Liver (tissue), 8 donors: ENCODE measurements at regions not wholly inside any gene's neighbourhood (a gene's known extent, or its start where the extent isn't known, plus 50 kb on each side); places are given as distances from the start of the nearest gene placed in this dataset.

ENCODE experiments used
- DNase-seq: peaks from one replicate; pipeline ENCODE4 v3.0.0-alpha.2; 2017; ENCODE audit warnings: low spot score
- H3K27ac ChIP-seq, 2 donors: one replicate each; pipeline ENCODE4 v1.7.0; 2013; ENCODE audit warnings: inconsistent platforms in 2 of 2, low read length in 2 of 2, control low read depth in 1 of 2, low read depth in 1 of 2, mild to moderate bottlenecking in 1 of 2
- H3K27me3 ChIP-seq, 4 donors: one replicate each; pipeline versions ENCODE4 v1.6.1 to v1.7.0; 2013; ENCODE audit warnings: low read length in 3 of 4, inconsistent platforms in 1 of 4, mild to moderate bottlenecking in 1 of 4, moderate library complexity in 1 of 4; ENCODE audit not compliant: control insufficient read depth in 4 of 4, insufficient read depth in 4 of 4
- H3K36me3 ChIP-seq, 4 donors: one replicate each; pipeline versions ENCODE4 v1.6.1 to v1.7.0; 2013; ENCODE audit warnings: low read length in 3 of 4, mild to moderate bottlenecking in 3 of 4, low read depth in 1 of 4, moderate library complexity in 1 of 4; ENCODE audit not compliant: control insufficient read depth in 4 of 4, insufficient read depth in 3 of 4
- H3K4me1 ChIP-seq, 4 donors: one replicate each; pipeline versions ENCODE4 v1.6.1 to v1.7.0; 2013; ENCODE audit warnings: low read length in 3 of 4, mild to moderate bottlenecking in 3 of 4, moderate library complexity in 1 of 4; ENCODE audit not compliant: control insufficient read depth in 4 of 4, insufficient read depth in 4 of 4
- H3K4me3 ChIP-seq, 3 donors: one replicate each; pipeline versions ENCODE4 v1.6.1 to v1.7.0; 2013; ENCODE audit warnings: low read length in 3 of 3, control low read depth in 1 of 3, low read depth in 1 of 3, mild to moderate bottlenecking in 1 of 3
- H3K9ac ChIP-seq, 2 donors: one replicate each; pipeline ENCODE4 v1.7.0; 2013; ENCODE audit warnings: low read length in 2 of 2, mild to moderate bottlenecking in 2 of 2, moderate library complexity in 2 of 2, control low read depth in 1 of 2, low read depth in 1 of 2
- H3K9me3 ChIP-seq, 4 donors: one replicate each; pipeline versions ENCODE4 v1.6.1 to v1.7.0; 2013; ENCODE audit warnings: low read length in 3 of 4; ENCODE audit not compliant: control insufficient read depth in 4 of 4
- EGR1 ChIP-seq, 2 donors: IDR thresholded peaks; 2 replicates each; pipeline ENCODE4 v1.6.1; 2016 to 2018; ENCODE audit warnings: antibody characterized with exemption in 2 of 2, low read depth in 2 of 2
- FOXA1 ChIP-seq: IDR thresholded peaks from 2 replicates; pipeline ENCODE4 v1.6.1; 2016; ENCODE audit warnings: antibody characterized with exemption
- GABPA ChIP-seq, 2 donors: IDR thresholded peaks in 1 of 2; conservative IDR thresholded peaks in 1 of 2; 2 replicates each; pipeline ENCODE4 v1.6.1; 2016; ENCODE audit warnings: antibody characterized with exemption in 2 of 2, mild to moderate bottlenecking in 1 of 2, moderate library complexity in 1 of 2
- HNF4A ChIP-seq, 2 donors: conservative IDR thresholded peaks; 2 replicates each; pipeline ENCODE4 v1.6.1; 2016; ENCODE audit warnings: antibody characterized with exemption in 2 of 2, mild to moderate bottlenecking in 2 of 2
- HNF4G ChIP-seq: IDR thresholded peaks from 2 replicates; pipeline ENCODE4 v1.6.1; 2016; ENCODE audit warnings: antibody characterized with exemption
- JUND ChIP-seq, 2 donors: IDR thresholded peaks; 2 replicates each; pipeline ENCODE4 v1.6.1; 2016; ENCODE audit warnings: antibody characterized with exemption in 2 of 2
- NR2F2 ChIP-seq: IDR thresholded peaks from 2 replicates; pipeline ENCODE4 v1.6.1; 2016; ENCODE audit warnings: antibody characterized with exemption
- RAD21 ChIP-seq, 2 donors: IDR thresholded peaks; 2 replicates each; pipeline ENCODE4 v1.6.1; 2016; ENCODE audit warnings: antibody characterized with exemption in 2 of 2, mild to moderate bottlenecking in 2 of 2
- RXRA ChIP-seq, 2 donors: IDR thresholded peaks; 2 replicates each; pipeline ENCODE4 v1.6.1; 2017 to 2018; ENCODE audit warnings: antibody characterized with exemption in 2 of 2, mild to moderate bottlenecking in 1 of 2
- TAF1 ChIP-seq: conservative IDR thresholded peaks from 2 replicates; pipeline ENCODE4 v1.6.1; 2016; ENCODE audit warnings: antibody characterized with exemption, mild to moderate bottlenecking
- YY1 ChIP-seq: IDR thresholded peaks from 2 replicates; pipeline ENCODE4 v1.6.1; 2016; ENCODE audit warnings: antibody characterized with exemption, mild to moderate bottlenecking
- WGBS: extraction: QIAGEN DNeasy Blood & Tissue Kit; methylation state at CpG from one replicate; pipeline ENCODE4 v1.1.7; 2013; 5-methylcytosine and 5-hydroxymethylcytosine counted together
- TF ChIP-seq, protein P1 (sequence below): IDR thresholded peaks from 2 replicates; pipeline ENCODE4 v1.6.1; 2016; ENCODE audit warnings: antibody characterized with exemption
- TF ChIP-seq, protein P2 (sequence below): IDR thresholded peaks from 2 replicates; pipeline ENCODE4 v1.6.1; 2016; ENCODE audit warnings: antibody characterized with exemption
- TF ChIP-seq, protein P3 (sequence below): IDR thresholded peaks from 2 replicates; pipeline ENCODE4 v1.6.1; 2016; ENCODE audit warnings: antibody characterized with exemption
- TF ChIP-seq, protein P4 (sequence below): IDR thresholded peaks from 2 replicates; pipeline ENCODE4 v1.6.1; 2016; ENCODE audit warnings: antibody characterized with exemption, mild to moderate bottlenecking
- TF ChIP-seq, protein P5 (sequence below): fragments of 150-350 bp; IDR thresholded peaks from 2 replicates; pipeline ENCODE4 v1.5.1; 2017; ENCODE audit warnings: improper control_type of control experiment, low read depth, low read length; ENCODE audit not compliant: missing input control
- donor health status: healthy.
- donor health status: healthy.
- donor health status: healthy.
- donor health status: healthy.
- donor health status: healthy.

DNA sequence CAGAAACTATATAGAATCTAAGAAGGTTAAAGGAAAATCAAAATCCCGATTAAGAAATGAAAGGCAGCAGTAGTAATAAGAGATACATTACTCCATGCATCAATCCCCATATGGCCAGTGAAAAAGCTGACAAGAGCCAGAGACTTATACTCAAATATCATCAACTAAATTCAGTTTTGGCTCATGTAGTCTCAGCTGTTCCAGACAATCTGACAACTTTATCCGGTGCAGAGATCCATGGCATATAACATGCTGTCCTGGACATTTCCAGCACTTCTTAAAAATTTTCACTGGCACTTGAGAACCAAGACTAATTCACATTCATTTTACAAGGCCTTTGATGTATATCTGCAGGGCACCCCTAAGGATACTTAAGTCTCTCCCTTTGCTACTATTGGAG, 255.7 kb upstream of the KLHL1 start:
- no peak overlapping the region for H3K27ac ChIP-seq
- DNase-seq: no peak
- no peaks in the 10 kb centered on the region for H3K4me1 ChIP-seq
- 89% methylated on average over 2 of the region's 2 CpGs for WGBS
- no peaks in the 10 kb centered on the region for H3K27me3 ChIP-seq
- no peaks in the 10 kb centered on the region for H3K9me3 ChIP-seq
- TF ChIP-seq TAF1: no peak
- no peak for TF ChIP-seq FOXA1
- TF ChIP-seq, protein P1, sequence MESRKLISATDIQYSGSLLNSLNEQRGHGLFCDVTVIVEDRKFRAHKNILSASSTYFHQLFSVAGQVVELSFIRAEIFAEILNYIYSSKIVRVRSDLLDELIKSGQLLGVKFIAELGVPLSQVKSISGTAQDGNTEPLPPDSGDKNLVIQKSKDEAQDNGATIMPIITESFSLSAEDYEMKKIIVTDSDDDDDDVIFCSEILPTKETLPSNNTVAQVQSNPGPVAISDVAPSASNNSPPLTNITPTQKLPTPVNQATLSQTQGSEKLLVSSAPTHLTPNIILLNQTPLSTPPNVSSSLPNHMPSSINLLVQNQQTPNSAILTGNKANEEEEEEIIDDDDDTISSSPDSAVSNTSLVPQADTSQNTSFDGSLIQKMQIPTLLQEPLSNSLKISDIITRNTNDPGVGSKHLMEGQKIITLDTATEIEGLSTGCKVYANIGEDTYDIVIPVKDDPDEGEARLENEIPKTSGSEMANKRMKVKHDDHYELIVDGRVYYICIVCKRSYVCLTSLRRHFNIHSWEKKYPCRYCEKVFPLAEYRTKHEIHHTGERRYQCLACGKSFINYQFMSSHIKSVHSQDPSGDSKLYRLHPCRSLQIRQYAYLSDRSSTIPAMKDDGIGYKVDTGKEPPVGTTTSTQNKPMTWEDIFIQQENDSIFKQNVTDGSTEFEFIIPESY: no peak
- TF ChIP-seq, protein P2, sequence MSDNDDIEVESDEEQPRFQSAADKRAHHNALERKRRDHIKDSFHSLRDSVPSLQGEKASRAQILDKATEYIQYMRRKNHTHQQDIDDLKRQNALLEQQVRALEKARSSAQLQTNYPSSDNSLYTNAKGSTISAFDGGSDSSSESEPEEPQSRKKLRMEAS: no peak
- TF ChIP-seq YY1: no peak
- H3K4me3 ChIP-seq: no peak overlapping the region
- no peak overlapping the region for H3K9ac ChIP-seq
- no peaks in the 10 kb centered on the region for H3K36me3 ChIP-seq

DNA sequence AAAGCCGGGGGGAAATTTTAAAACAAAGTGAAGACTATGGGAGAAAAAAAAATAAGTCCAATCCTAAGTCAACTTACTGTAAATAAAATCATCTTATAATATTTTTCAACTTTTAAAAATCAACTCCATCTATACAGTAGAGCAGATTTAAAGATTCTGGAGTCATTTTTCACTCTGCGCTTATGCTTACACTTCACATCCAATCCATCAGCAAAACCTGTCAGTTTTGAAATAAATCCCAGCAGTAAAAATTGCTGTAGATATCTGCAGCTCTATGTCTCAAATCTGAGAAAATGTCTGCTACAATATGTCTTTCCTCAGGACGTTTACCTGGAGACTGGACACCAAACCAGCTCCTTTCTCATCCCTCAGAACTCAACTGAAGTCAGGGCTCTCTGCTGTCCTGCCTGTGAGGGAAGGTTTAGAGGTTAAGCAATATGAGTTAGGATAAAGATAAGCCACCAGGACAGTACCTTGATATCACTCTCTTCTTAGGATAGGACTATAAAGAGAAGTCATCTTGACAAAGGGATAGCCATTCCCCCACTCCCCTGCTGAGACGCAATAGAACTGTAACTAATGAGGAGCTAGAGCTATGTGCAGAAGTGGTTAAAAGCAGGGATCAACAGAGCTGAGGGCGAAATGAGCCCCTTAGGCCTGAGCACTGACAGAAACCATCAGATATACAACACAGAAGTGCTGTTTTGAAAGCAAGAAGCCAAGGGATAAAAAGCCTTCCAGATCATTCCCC, 254.7 kb upstream of the KLHL1 start:
- Histone ChIP-seq H3K27me3 (no peaks in the 10 kb centered on the region), H3K36me3 (no peaks in the 10 kb centered on the region), H3K9me3 (no peaks in the 10 kb centered on the region), H3K4me1 (no peaks in the 10 kb centered on the region), H3K9ac (no peak overlapping the region), H3K27ac (no peak overlapping the region), H3K4me3 (no peak overlapping the region)
- DNase-seq: no peak
- 84% methylated on average over 5 of the region's 5 CpGs for WGBS
- TF ChIP-seq TAF1 (no peak), NR2F2 (no peak), YY1 (no peak)
- TF ChIP-seq, protein P3, sequence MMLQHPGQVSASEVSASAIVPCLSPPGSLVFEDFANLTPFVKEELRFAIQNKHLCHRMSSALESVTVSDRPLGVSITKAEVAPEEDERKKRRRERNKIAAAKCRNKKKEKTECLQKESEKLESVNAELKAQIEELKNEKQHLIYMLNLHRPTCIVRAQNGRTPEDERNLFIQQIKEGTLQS: no peak

DNA sequence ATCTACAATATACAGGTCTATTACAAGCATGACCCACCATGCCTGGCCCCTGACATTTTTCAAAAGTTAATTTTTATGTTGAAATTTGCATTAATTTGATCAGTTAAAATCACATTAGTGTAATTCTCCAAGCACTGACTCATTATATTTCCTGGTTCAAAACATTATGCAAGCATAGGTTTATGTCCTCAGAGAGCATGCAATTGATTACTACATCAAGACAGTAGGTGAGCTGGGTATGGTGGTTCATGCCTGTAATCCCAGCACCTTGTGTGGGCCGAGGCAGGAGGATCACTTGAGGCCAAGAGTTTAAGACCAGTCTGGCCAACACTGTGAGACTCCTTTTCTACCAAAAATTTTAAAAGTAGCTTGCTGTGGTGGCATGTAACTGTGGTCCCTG, 248.8 kb upstream of the KLHL1 start:
- Histone ChIP-seq H3K9me3 (no peaks in the 10 kb centered on the region), H3K4me1 (no peaks in the 10 kb centered on the region), H3K27me3 (no peaks in the 10 kb centered on the region), H3K27ac (no peak overlapping the region), H3K9ac (no peak overlapping the region), H3K36me3 (no peaks in the 10 kb centered on the region), H3K4me3 (no peak overlapping the region)
- no peak for DNase-seq
- WGBS: 86% methylated on average over 1 of the region's 1 CpG
- TF ChIP-seq, protein P1: no peak
- TF ChIP-seq, protein P3: no peak
- TF ChIP-seq, protein P4, sequence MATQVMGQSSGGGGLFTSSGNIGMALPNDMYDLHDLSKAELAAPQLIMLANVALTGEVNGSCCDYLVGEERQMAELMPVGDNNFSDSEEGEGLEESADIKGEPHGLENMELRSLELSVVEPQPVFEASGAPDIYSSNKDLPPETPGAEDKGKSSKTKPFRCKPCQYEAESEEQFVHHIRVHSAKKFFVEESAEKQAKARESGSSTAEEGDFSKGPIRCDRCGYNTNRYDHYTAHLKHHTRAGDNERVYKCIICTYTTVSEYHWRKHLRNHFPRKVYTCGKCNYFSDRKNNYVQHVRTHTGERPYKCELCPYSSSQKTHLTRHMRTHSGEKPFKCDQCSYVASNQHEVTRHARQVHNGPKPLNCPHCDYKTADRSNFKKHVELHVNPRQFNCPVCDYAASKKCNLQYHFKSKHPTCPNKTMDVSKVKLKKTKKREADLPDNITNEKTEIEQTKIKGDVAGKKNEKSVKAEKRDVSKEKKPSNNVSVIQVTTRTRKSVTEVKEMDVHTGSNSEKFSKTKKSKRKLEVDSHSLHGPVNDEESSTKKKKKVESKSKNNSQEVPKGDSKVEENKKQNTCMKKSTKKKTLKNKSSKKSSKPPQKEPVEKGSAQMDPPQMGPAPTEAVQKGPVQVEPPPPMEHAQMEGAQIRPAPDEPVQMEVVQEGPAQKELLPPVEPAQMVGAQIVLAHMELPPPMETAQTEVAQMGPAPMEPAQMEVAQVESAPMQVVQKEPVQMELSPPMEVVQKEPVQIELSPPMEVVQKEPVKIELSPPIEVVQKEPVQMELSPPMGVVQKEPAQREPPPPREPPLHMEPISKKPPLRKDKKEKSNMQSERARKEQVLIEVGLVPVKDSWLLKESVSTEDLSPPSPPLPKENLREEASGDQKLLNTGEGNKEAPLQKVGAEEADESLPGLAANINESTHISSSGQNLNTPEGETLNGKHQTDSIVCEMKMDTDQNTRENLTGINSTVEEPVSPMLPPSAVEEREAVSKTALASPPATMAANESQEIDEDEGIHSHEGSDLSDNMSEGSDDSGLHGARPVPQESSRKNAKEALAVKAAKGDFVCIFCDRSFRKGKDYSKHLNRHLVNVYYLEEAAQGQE: no peak
- TF ChIP-seq GABPA (IDR thresholded peaks at IDR 0.05 in 1 of 2, conservative IDR thresholded peaks at IDR 0.05 in 1 of 2): no peak
- no peak for TF ChIP-seq HNF4A (conservative IDR thresholded peaks at IDR 0.05)
- TF ChIP-seq YY1: no peak
- TF ChIP-seq RAD21 (IDR thresholded peaks at IDR 0.05): no peak
- TF ChIP-seq TAF1: no peak
- TF ChIP-seq NR2F2: no peak
- TF ChIP-seq, protein P2: no peak
- no peak for TF ChIP-seq EGR1 (IDR thresholded peaks at IDR 0.05; ENCODE audit: low read depth in 2 of 2)
- no peak for TF ChIP-seq JUND (IDR thresholded peaks at IDR 0.05)
- TF ChIP-seq, protein P5, sequence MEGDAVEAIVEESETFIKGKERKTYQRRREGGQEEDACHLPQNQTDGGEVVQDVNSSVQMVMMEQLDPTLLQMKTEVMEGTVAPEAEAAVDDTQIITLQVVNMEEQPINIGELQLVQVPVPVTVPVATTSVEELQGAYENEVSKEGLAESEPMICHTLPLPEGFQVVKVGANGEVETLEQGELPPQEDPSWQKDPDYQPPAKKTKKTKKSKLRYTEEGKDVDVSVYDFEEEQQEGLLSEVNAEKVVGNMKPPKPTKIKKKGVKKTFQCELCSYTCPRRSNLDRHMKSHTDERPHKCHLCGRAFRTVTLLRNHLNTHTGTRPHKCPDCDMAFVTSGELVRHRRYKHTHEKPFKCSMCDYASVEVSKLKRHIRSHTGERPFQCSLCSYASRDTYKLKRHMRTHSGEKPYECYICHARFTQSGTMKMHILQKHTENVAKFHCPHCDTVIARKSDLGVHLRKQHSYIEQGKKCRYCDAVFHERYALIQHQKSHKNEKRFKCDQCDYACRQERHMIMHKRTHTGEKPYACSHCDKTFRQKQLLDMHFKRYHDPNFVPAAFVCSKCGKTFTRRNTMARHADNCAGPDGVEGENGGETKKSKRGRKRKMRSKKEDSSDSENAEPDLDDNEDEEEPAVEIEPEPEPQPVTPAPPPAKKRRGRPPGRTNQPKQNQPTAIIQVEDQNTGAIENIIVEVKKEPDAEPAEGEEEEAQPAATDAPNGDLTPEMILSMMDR: no peak
- TF ChIP-seq RXRA (IDR thresholded peaks at IDR 0.05): no peak
- TF ChIP-seq FOXA1: no peak
- no peak for TF ChIP-seq HNF4G
